Sigmoid colon (tissue), 6 donors: ENCODE measurements at regions not wholly inside any gene's neighbourhood (a gene's known extent, or its start where the extent isn't known, plus 50 kb on each side); places are given as distances from the start of the nearest gene placed in this dataset.
A peak's percentile ranks its signal among the peaks of the same experiment; 100 is the strongest.
"Not testable (repeated sequence)": the region's sequence is repeated elsewhere in the genome, so short reads cannot be mapped to it uniquely, and the experiment has no call there.

Experiments
- DNase-seq: peaks from one replicate; pipeline ENCODE4 v3.0.0-alpha.2; 2019
- H3K27ac ChIP-seq, 4 donors: fragments of 200-600 bp; sonication (generic); one replicate each; pipeline ENCODE4 v1.5.1; 2016 to 2019; ENCODE audit warnings: mild to moderate bottlenecking in 1 of 4
- H3K27me3 ChIP-seq, 3 donors: fragments of 200-600 bp; sonication (generic); one replicate each; pipeline ENCODE4 v1.5.1; 2019; ENCODE audit warnings: mild to moderate bottlenecking in 1 of 3
- H3K36me3 ChIP-seq, 4 donors: fragments of 200-600 bp; sonication (generic); one replicate each; pipeline ENCODE4 v1.5.1; 2016 to 2019
- H3K4me1 ChIP-seq, 4 donors: fragments of 200-600 bp; sonication (generic); one replicate each; pipeline ENCODE4 v1.5.1; 2017 to 2019
- H3K4me3 ChIP-seq, 4 donors: fragments of 200-600 bp; sonication (generic); one replicate each; pipeline ENCODE4 v1.5.1; 2017 to 2019; ENCODE audit warnings: mild to moderate bottlenecking in 2 of 4, moderate library complexity in 1 of 4
- H3K9me3 ChIP-seq, 4 donors: fragments of 200-600 bp in 3 of 4; sonication (generic) in 3 of 4; one replicate each; pipeline versions ENCODE4 v1.5.1 to v1.6.1; 2013 to 2019
- CTCF ChIP-seq, 4 experiments: fragments of 450-650 bp in 3 of 4; fragments of 200-600 bp in 1 of 4; IDR thresholded peaks; one replicate each; pipeline ENCODE4 v1.5.1; 2016 to 2019; ENCODE audit warnings: antibody characterized with exemption in 4 of 4, mild to moderate bottlenecking in 3 of 4, moderate library complexity in 2 of 4
- EP300 ChIP-seq, 4 donors: sonication (generic); formaldehyde crosslinking; IDR thresholded peaks; one replicate each; pipeline ENCODE4 v1.6.1; 2017; ENCODE audit warnings: antibody characterized with exemption in 4 of 4
- POLR2A ChIP-seq, 2 donors: fragments of 450-650 bp; IDR thresholded peaks; one replicate each; pipeline ENCODE4 v1.6.1; 2016; ENCODE audit warnings: antibody characterized with exemption in 2 of 2, mild to moderate bottlenecking in 2 of 2, moderate library complexity in 2 of 2
- POLR2AphosphoS5 ChIP-seq, 4 donors: sonication (generic); formaldehyde crosslinking; IDR thresholded peaks; one replicate each; pipeline ENCODE4 v1.6.1; 2017; ENCODE audit warnings: antibody characterized with exemption in 4 of 4
- WGBS, 2 donors: extraction: QIAGEN DNeasy Blood & Tissue Kit; methylation state at CpG; one replicate each; pipeline ENCODE4 v1.1.7; 2013; 5-methylcytosine and 5-hydroxymethylcytosine counted together
- intact Hi-C: fragments of 100-400 bp; cut with DNase I; formaldehyde crosslinking; loops from one replicate; pipeline ENCODE4 v1.15.1; 2023
- donor health status: healthy with polysubstance abuse.
- donor health status: healthy.

GRCh38 chr6:21941926-21942325 lies 348.4 kb downstream of the SOX4 start:
- intact Hi-C loops = no loop called here
- no peak overlapping the region for H3K27ac ChIP-seq
- 93 to 100% methylated on average over 1 of the region's 1 CpG for WGBS, 2 donors
- TF ChIP-seq POLR2A (IDR thresholded peaks at IDR 0.05) (no peak), EP300 (IDR thresholded peaks at IDR 0.05) (no peak), CTCF (IDR thresholded peaks at IDR 0.05) (no peak), POLR2AphosphoS5 (IDR thresholded peaks at IDR 0.05) (no peak)
- H3K27me3 ChIP-seq = no peaks in the 10 kb centered on the region
- no peak for DNase-seq
- no peak overlapping the region for H3K4me3 ChIP-seq
- no peaks in the 10 kb centered on the region for H3K9me3 ChIP-seq
- peaks cover 0 to 17% (median 5%) of the 10 kb centered on the region in 4 donors for H3K4me1 ChIP-seq
- no peaks in the 10 kb centered on the region for H3K36me3 ChIP-seq

DNA sequence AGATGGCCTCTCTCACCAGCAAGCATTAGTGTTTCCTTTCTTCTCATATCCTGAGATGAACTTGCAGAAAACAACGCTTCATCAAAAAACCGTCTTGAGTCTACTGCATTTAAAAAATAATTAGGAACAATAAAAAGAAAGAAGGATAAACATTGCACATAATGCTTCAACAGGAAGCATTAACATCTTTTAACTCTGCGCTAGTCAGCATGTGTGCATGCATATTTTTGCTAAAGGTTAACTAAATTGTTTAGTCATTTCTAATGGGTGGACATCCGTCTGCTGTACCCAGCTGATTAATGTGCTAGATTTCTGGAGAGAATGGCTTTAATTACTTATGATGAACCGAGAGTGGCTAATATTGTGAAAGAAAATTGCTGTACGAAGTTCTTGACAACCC lies 349.3 kb downstream of the SOX4 start:
- 57 to 70% methylated on average over 6 of the region's 6 CpGs for WGBS, 2 donors
- H3K27me3 ChIP-seq = no peaks in the 10 kb centered on the region
- H3K36me3 ChIP-seq = no peaks in the 10 kb centered on the region
- H3K27ac ChIP-seq = peak overlapping the region in 1 of 4 donors; percentile 8
- peaks cover 0 to 23% (median 7%) of the 10 kb centered on the region in 4 donors for H3K4me1 ChIP-seq
- TF ChIP-seq CTCF (IDR thresholded peaks at IDR 0.05) (no peak), POLR2A (IDR thresholded peaks at IDR 0.05) (no peak), EP300 (IDR thresholded peaks at IDR 0.05) (no peak), POLR2AphosphoS5 (IDR thresholded peaks at IDR 0.05) (no peak)
- DNase-seq = no peak
- H3K4me3 ChIP-seq = no peak overlapping the region
- H3K9me3 ChIP-seq = no peaks in the 10 kb centered on the region
- intact Hi-C loops = no loop called here

- TF ChIP-seq EP300 (IDR thresholded peaks at IDR 0.05) (no peak), POLR2AphosphoS5 (IDR thresholded peaks at IDR 0.05) (no peak), CTCF (IDR thresholded peaks at IDR 0.05) (no peak), POLR2A (IDR thresholded peaks at IDR 0.05) (no peak)
- WGBS, 2 donors = 80 to 86% methylated on average over 4 of the region's 4 CpGs
- peak overlapping the region in 1 of 4 donors; percentile 31 for H3K27ac ChIP-seq
- DNase-seq = no peak
- no peaks in the 10 kb centered on the region for H3K36me3 ChIP-seq
- H3K27me3 ChIP-seq = no peaks in the 10 kb centered on the region
- peaks cover 0 to 36% (median 17%) of the 10 kb centered on the region in 4 donors for H3K4me1 ChIP-seq
- no peaks in the 10 kb centered on the region for H3K9me3 ChIP-seq
- intact Hi-C loops = no loop called here
- no peak overlapping the region for H3K4me3 ChIP-seq
Observed at GRCh38 chr6:21946298-21946783, 350.5 kb downstream of the PRL start.

GRCh38 chr6:21947227-21947626 lies 349.6 kb downstream of the PRL start:
- H3K9me3 ChIP-seq, intact Hi-C loops, H3K4me3 ChIP-seq, H3K36me3 ChIP-seq, H3K27ac ChIP-seq, H3K27me3 ChIP-seq, DNase-seq: not testable (repeated sequence)
- H3K4me1 ChIP-seq = peaks cover 0 to 38% (median 19%) of the 10 kb centered on the region in 4 donors
- WGBS, 2 donors = 85 to 88% methylated on average over 3 of the region's 3 CpGs

- H3K36me3 ChIP-seq = no peaks in the 10 kb centered on the region
- no peak for DNase-seq
- intact Hi-C loops = no loop called here
- no peak overlapping the region for H3K27ac ChIP-seq
- peaks cover 0 to 35% (median 16%) of the 10 kb centered on the region in 4 donors for H3K4me1 ChIP-seq
- H3K27me3 ChIP-seq = no peaks in the 10 kb centered on the region
- H3K4me3 ChIP-seq = no peak overlapping the region
- H3K9me3 ChIP-seq = no peaks in the 10 kb centered on the region
- 62 to 73% methylated on average over 6 of the region's 6 CpGs for WGBS, 2 donors
- no peak for TF ChIP-seq EP300 (IDR thresholded peaks at IDR 0.05)
- TF ChIP-seq POLR2AphosphoS5 (IDR thresholded peaks at IDR 0.05) = no peak
- no peak for TF ChIP-seq POLR2A (IDR thresholded peaks at IDR 0.05)
- no peak for TF ChIP-seq CTCF (IDR thresholded peaks at IDR 0.05)
Observed at GRCh38 chr6:21947731-21948386, 349.0 kb downstream of the PRL start.
